Activated CD4-positive, alpha-beta memory T cell treated with anti-CD3 and anti-CD28 coated beads, Interleukin-2, amount 10 ng/mL, durations not matched to agents 7 days and 5 days (primary cell): ENCODE measurements at regions not wholly inside any gene's neighbourhood (a gene's known extent, or its start where the extent isn't known, plus 50 kb on each side); places are given as distances from the start of the nearest gene placed in this dataset.

ENCODE experiments used
- CTCF ChIA-PET: fragments of 350-600 bp; sonication (Branson Sonifier 250); formaldehyde crosslinking; loops from one replicate; lab custom pipeline; 2021; ENCODE audit warnings: antibody characterized with exemption, inconsistent platforms; lab: Charles Lee
- POLR2A ChIA-PET: fragments of 350-600 bp; sonication (Branson Sonifier 250); formaldehyde crosslinking; loops from one replicate; lab custom pipeline; 2021; ENCODE audit warnings: antibody characterized with exemption; lab: Charles Lee
- DNase-seq: peaks from one replicate; pipeline ENCODE4 v3.0.0-alpha.2; 2020
- H3K27ac Mint-ChIP-seq: one replicate; pipeline ENCODE4 v1.8.0; 2021; ENCODE audit warnings: mild to moderate bottlenecking, mixed read lengths
- H3K27me3 Mint-ChIP-seq: one replicate; pipeline ENCODE4 v1.8.0; 2021; ENCODE audit warnings: mixed read lengths
- H3K36me3 Mint-ChIP-seq: one replicate; pipeline ENCODE4 v1.8.0; 2021; ENCODE audit warnings: low read depth, mixed read lengths
- H3K4me1 Mint-ChIP-seq: one replicate; pipeline ENCODE4 v1.8.0; 2021; ENCODE audit warnings: mixed read lengths
- H3K4me3 Mint-ChIP-seq: one replicate; pipeline ENCODE4 v1.8.0; 2021; ENCODE audit warnings: mild to moderate bottlenecking, mixed read lengths
- H3K9me3 Mint-ChIP-seq: one replicate; pipeline ENCODE4 v1.8.0; 2021; ENCODE audit warnings: mixed read lengths

- CTCF ChIA-PET: no interaction called here
- no peak overlapping the region for H3K27ac Mint-ChIP-seq
- no peaks in the 10 kb centered on the region for H3K4me1 Mint-ChIP-seq
Observed at GRCh38 chr21:35843911-35844667, 216.2 kb downstream of the SETD4 start.

GRCh38 chr21:35840949-35841348, 219.4 kb downstream of the SETD4 start:
- Mint-ChIP-seq H3K4me3 (no peak overlapping the region), H3K9me3 (no peaks in the 10 kb centered on the region), H3K27ac (no peak overlapping the region), H3K27me3 (peaks cover 13% of the 10 kb centered on the region), H3K4me1 (no peaks in the 10 kb centered on the region), H3K36me3 (no peaks in the 10 kb centered on the region)
- DNase-seq: no peak
- CTCF ChIA-PET: interaction anchor here (0.7 to 1.9 kb wide), 3 partner anchors 10 to 1031 kb away, joined by 3 to 11 read pairs (median 3); no protein-coding TSS in a partner anchor
- POLR2A ChIA-PET: no interaction called here

More at GRCh38 chr21:35843911-35844667, 216.2 kb downstream of the SETD4 start:
- H3K4me3 Mint-ChIP-seq: no peak overlapping the region
- POLR2A ChIA-PET: no interaction called here
- no peaks in the 10 kb centered on the region for H3K9me3 Mint-ChIP-seq
- DNase-seq: no peak
- H3K36me3 Mint-ChIP-seq: no peaks in the 10 kb centered on the region
- H3K27me3 Mint-ChIP-seq: peaks cover 13% of the 10 kb centered on the region

GRCh38 chr21:35840197-35840799, 220.0 kb downstream of the SETD4 start:
- DNase-seq: peak; percentile 52
- ChIA-PET POLR2A (interaction anchor here (0.8 to 1.6 kb wide), 3 partner anchors 948 to 953 kb away, joined by 3 to 6 read pairs (median 3); no protein-coding TSS in a partner anchor), CTCF (interaction anchor here (0.6 to 2.2 kb wide), 22 partner anchors 8 to 1152 kb away, joined by 3 to 31 read pairs (median 5); no protein-coding TSS in a partner anchor)
- no peaks in the 10 kb centered on the region for H3K36me3 Mint-ChIP-seq
- H3K4me1 Mint-ChIP-seq: no peaks in the 10 kb centered on the region
- H3K27ac Mint-ChIP-seq: no peak overlapping the region
- no peaks in the 10 kb centered on the region for H3K9me3 Mint-ChIP-seq
- no peak overlapping the region for H3K4me3 Mint-ChIP-seq
- H3K27me3 Mint-ChIP-seq: peaks cover 13% of the 10 kb centered on the region

GRCh38 chr21:35838987-35839763, 221.2 kb downstream of the SETD4 start:
- Mint-ChIP-seq H3K4me3 (no peak overlapping the region), H3K36me3 (no peaks in the 10 kb centered on the region), H3K4me1 (no peaks in the 10 kb centered on the region), H3K27ac (no peak overlapping the region), H3K27me3 (peaks cover 13% of the 10 kb centered on the region), H3K9me3 (no peaks in the 10 kb centered on the region)
- POLR2A ChIA-PET: interaction anchor here (1.6 kb wide), 1 partner anchor 952 kb away, joined by 6 read pairs; no protein-coding TSS in a partner anchor
- no peak for DNase-seq
- CTCF ChIA-PET: interaction anchor here (0.6 to 2.2 kb wide), 15 partner anchors 8 to 1151 kb away, joined by 3 to 31 read pairs (median 5); no protein-coding TSS in a partner anchor

- H3K4me1 Mint-ChIP-seq: no peaks in the 10 kb centered on the region
- no peaks in the 10 kb centered on the region for H3K36me3 Mint-ChIP-seq
- H3K27ac Mint-ChIP-seq: no peak overlapping the region
- CTCF ChIA-PET: interaction anchor here (0.8 to 2.2 kb wide), 2 partner anchors 1092 to 1093 kb away, joined by 3 to 31 read pairs; no protein-coding TSS in a partner anchor
- POLR2A ChIA-PET: no interaction called here
- DNase-seq: no peak
- H3K9me3 Mint-ChIP-seq: no peaks in the 10 kb centered on the region
- H3K27me3 Mint-ChIP-seq: peaks cover 11% of the 10 kb centered on the region
- H3K4me3 Mint-ChIP-seq: no peak overlapping the region
Observed at GRCh38 chr21:35838350-35838749, 222.0 kb downstream of the SETD4 start.

GRCh38 chr21:35833991-35834390, 226.3 kb downstream of the SETD4 start:
- H3K4me3 Mint-ChIP-seq: no peak overlapping the region
- POLR2A ChIA-PET: no interaction called here
- no peak overlapping the region for H3K27ac Mint-ChIP-seq
- no peaks in the 10 kb centered on the region for H3K36me3 Mint-ChIP-seq
- no peaks in the 10 kb centered on the region for H3K4me1 Mint-ChIP-seq
- DNase-seq: no peak
- H3K27me3 Mint-ChIP-seq: peaks cover 24% of the 10 kb centered on the region
- no peaks in the 10 kb centered on the region for H3K9me3 Mint-ChIP-seq
- CTCF ChIA-PET: no interaction called here

- no peak overlapping the region for H3K27ac Mint-ChIP-seq
- POLR2A ChIA-PET: no interaction called here
Observed at GRCh38 chr21:35833388-35833787, 226.9 kb downstream of the SETD4 start.

GRCh38 chr21:35831230-35831629, 229.1 kb downstream of the SETD4 start:
- POLR2A ChIA-PET: no interaction called here
- H3K4me3 Mint-ChIP-seq: no peak overlapping the region
- no peak for DNase-seq
- CTCF ChIA-PET: interaction anchor here (1.1 kb wide), 1 partner anchor 8 kb away, joined by 5 read pairs; no protein-coding TSS in a partner anchor
- no peaks in the 10 kb centered on the region for H3K4me1 Mint-ChIP-seq
- no peaks in the 10 kb centered on the region for H3K9me3 Mint-ChIP-seq
- H3K27me3 Mint-ChIP-seq: peaks cover 31% of the 10 kb centered on the region
- no peak overlapping the region for H3K27ac Mint-ChIP-seq
- H3K36me3 Mint-ChIP-seq: no peaks in the 10 kb centered on the region

More at GRCh38 chr21:35833388-35833787, 226.9 kb downstream of the SETD4 start:
- Mint-ChIP-seq H3K9me3 (no peaks in the 10 kb centered on the region), H3K36me3 (no peaks in the 10 kb centered on the region), H3K27me3 (peaks cover 30% of the 10 kb centered on the region), H3K4me1 (no peaks in the 10 kb centered on the region), H3K4me3 (no peak overlapping the region)
- DNase-seq: no peak
- CTCF ChIA-PET: no interaction called here

- ChIA-PET CTCF (no interaction called here), POLR2A (no interaction called here)
- Mint-ChIP-seq H3K27me3 (peaks cover 31% of the 10 kb centered on the region), H3K4me3 (no peak overlapping the region), H3K27ac (no peak overlapping the region), H3K9me3 (no peaks in the 10 kb centered on the region), H3K4me1 (no peaks in the 10 kb centered on the region), H3K36me3 (no peaks in the 10 kb centered on the region)
- DNase-seq: no peak
Observed at GRCh38 chr21:35829067-35829466, 231.3 kb downstream of the SETD4 start.

GRCh38 chr21:35828161-35828560, 232.2 kb downstream of the SETD4 start:
- Mint-ChIP-seq H3K4me1 (no peaks in the 10 kb centered on the region), H3K27me3 (peaks cover 35% of the 10 kb centered on the region), H3K9me3 (no peaks in the 10 kb centered on the region), H3K36me3 (no peaks in the 10 kb centered on the region), H3K4me3 (no peak overlapping the region), H3K27ac (no peak overlapping the region)
- ChIA-PET CTCF (no interaction called here), POLR2A (no interaction called here)
- DNase-seq: no peak

GRCh38 chr21:35827004-35827403, 233.3 kb downstream of the SETD4 start:
- no peaks in the 10 kb centered on the region for H3K36me3 Mint-ChIP-seq
- POLR2A ChIA-PET: no interaction called here
- no peak overlapping the region for H3K4me3 Mint-ChIP-seq
- DNase-seq: no peak
- no peaks in the 10 kb centered on the region for H3K4me1 Mint-ChIP-seq
- H3K9me3 Mint-ChIP-seq: no peaks in the 10 kb centered on the region
- H3K27ac Mint-ChIP-seq: no peak overlapping the region
- H3K27me3 Mint-ChIP-seq: peaks cover 32% of the 10 kb centered on the region
- CTCF ChIA-PET: no interaction called here

GRCh38 chr21:35825370-35826353, 234.7 kb downstream of the SETD4 start:
- Mint-ChIP-seq H3K27ac (no peak overlapping the region), H3K27me3 (peaks cover 26% of the 10 kb centered on the region), H3K4me3 (no peak overlapping the region), H3K36me3 (no peaks in the 10 kb centered on the region), H3K9me3 (no peaks in the 10 kb centered on the region), H3K4me1 (no peaks in the 10 kb centered on the region)
- POLR2A ChIA-PET: no interaction called here
- CTCF ChIA-PET: no interaction called here
- DNase-seq: no peak
